Neural cell (in vitro differentiated cells): ENCODE measurements at regions not wholly inside any gene's neighbourhood (a gene's known extent, or its start where the extent isn't known, plus 50 kb on each side); places are given as distances from the start of the nearest gene placed in this dataset.

Experiments
- H2AFZ ChIP-seq: fragments of 200-600, 300-800 bp; sonication (generic), shearing (Covaris generic); 2 replicates; pipeline ENCODE4 v1.6.0; 2014; ENCODE audit warnings: low read depth, mild to moderate bottlenecking, antibody characterized with exemption, low read length, moderate library complexity
- H3F3A ChIP-seq: fragments of 200-600 bp; shearing (Covaris generic); 2 replicates; pipeline ENCODE4 v1.6.1; 2016; ENCODE audit warnings: mild to moderate bottlenecking, moderate library complexity, mixed read lengths, antibody characterized with exemption, low read length; ENCODE audit not compliant: insufficient read depth, poor library complexity, severe bottlenecking
- H3K27ac ChIP-seq: fragments of 200-600, 300-800 bp; sonication (generic), shearing (Covaris generic); 2 replicates; pipeline ENCODE4 v1.5.1; 2014; ENCODE audit warnings: mild to moderate bottlenecking, low read length, moderate library complexity
- H3K27me3 ChIP-seq: fragments of 300-800, 200-600 bp; sonication (generic), shearing (Covaris generic); 2 replicates; pipeline ENCODE4 v1.6.0; 2014; ENCODE audit warnings: mild to moderate bottlenecking, low read depth, low read length, moderate library complexity; ENCODE audit not compliant: insufficient read depth
- H3K36me3 ChIP-seq: fragments of 300-800, 200-600 bp; sonication (generic), shearing (Covaris generic); 2 replicates; pipeline ENCODE4 v1.5.1; 2014; ENCODE audit warnings: mild to moderate bottlenecking, antibody characterized with exemption, low read length, moderate library complexity; ENCODE audit not compliant: insufficient read depth
- H3K4me2 ChIP-seq: fragments of 300-800, 200-600 bp; sonication (generic), shearing (Covaris generic); 2 replicates; pipeline ENCODE4 v1.6.0; 2014; ENCODE audit warnings: mild to moderate bottlenecking, low read length
- H3K4me3 ChIP-seq: fragments of 300-800, 200-600 bp; sonication (generic), shearing (Covaris generic); 2 replicates; pipeline ENCODE4 v1.5.1; 2014; ENCODE audit warnings: mild to moderate bottlenecking, low read length, moderate library complexity
- H3K79me2 ChIP-seq: fragments of 200-600 bp; shearing (Covaris generic); replicated peaks from 2 replicates; pipeline ENCODE4 v1.6.0; 2014; ENCODE audit warnings: mild to moderate bottlenecking, low read length, moderate library complexity; ENCODE audit not compliant: insufficient read depth
- H3K9ac ChIP-seq: fragments of 300-800, 200-600 bp; sonication (generic), shearing (Covaris generic); 2 replicates; pipeline ENCODE4 v1.6.1; 2016; ENCODE audit warnings: mild to moderate bottlenecking, low read length, mixed read lengths
- H3K9me2 ChIP-seq: fragments of 200-600 bp; shearing (Covaris generic); 2 replicates; pipeline ENCODE4 v1.6.1; 2016; ENCODE audit warnings: mild to moderate bottlenecking, low read length, mixed read lengths; ENCODE audit not compliant: insufficient read depth
- H3K9me3 ChIP-seq: fragments of 200-600, 300-800 bp; sonication (generic), shearing (Covaris generic); 2 replicates; pipeline ENCODE4 v1.6.1; 2016; ENCODE audit warnings: mild to moderate bottlenecking, mixed run types, low read length, moderate library complexity, mixed read lengths
- H4K20me1 ChIP-seq: fragments of 200-600 bp; shearing (Covaris generic); 2 replicates; pipeline ENCODE4 v1.6.1; 2016; ENCODE audit warnings: mild to moderate bottlenecking, mixed run types; ENCODE audit not compliant: insufficient read depth
- EP300 ChIP-seq: fragments of 450-650 bp; conservative IDR thresholded peaks from 2 replicates; pipeline ENCODE4 v1.6.1; 2014; ENCODE audit warnings: antibody characterized with exemption, mild to moderate bottlenecking, moderate library complexity; ENCODE audit not compliant: poor library complexity, severe bottlenecking
- EZH2 ChIP-seq: fragments of 200-600, 300-800 bp; shearing (Covaris generic), sonication (generic); IDR thresholded peaks from 2 replicates; pipeline ENCODE4 v1.6.1; 2014; ENCODE audit warnings: antibody characterized with exemption, low read length, borderline replicate concordance, mild to moderate bottlenecking; ENCODE audit not compliant: insufficient read depth, poor library complexity, severe bottlenecking
- MXI1 ChIP-seq: fragments of 450-650 bp; conservative IDR thresholded peaks from 2 replicates; pipeline ENCODE4 v1.6.1; 2014; ENCODE audit warnings: antibody characterized with exemption, mild to moderate bottlenecking; ENCODE audit not compliant: poor library complexity, severe bottlenecking
- POLR2AphosphoS5 ChIP-seq: IDR thresholded peaks from 2 replicates; pipeline ENCODE4 v1.6.1; 2012
- RAD21 ChIP-seq: fragments of 450-650 bp; conservative IDR thresholded peaks from 2 replicates; pipeline ENCODE4 v1.6.1; 2014; ENCODE audit warnings: antibody characterized with exemption, mild to moderate bottlenecking, moderate library complexity
- SMC3 ChIP-seq: fragments of 450-650 bp; conservative IDR thresholded peaks from 2 replicates; pipeline ENCODE4 v1.6.1; 2014; ENCODE audit warnings: antibody characterized with exemption, mild to moderate bottlenecking, moderate library complexity; ENCODE audit not compliant: poor library complexity
- TAF1 ChIP-seq: IDR thresholded peaks from 2 replicates; pipeline ENCODE4 v1.6.1; 2012; ENCODE audit warnings: low read depth
- TF ChIP-seq, protein P1 (sequence below): fragments of 450-650 bp; IDR thresholded peaks from 2 replicates; pipeline ENCODE4 v1.5.1; 2014; ENCODE audit warnings: antibody characterized with exemption, mild to moderate bottlenecking, moderate library complexity; ENCODE audit not compliant: poor library complexity, severe bottlenecking
- TF ChIP-seq, protein P2 (sequence below): IDR thresholded peaks from 2 replicates; pipeline ENCODE4 v1.6.1; 2012; ENCODE audit warnings: borderline replicate concordance

DNA sequence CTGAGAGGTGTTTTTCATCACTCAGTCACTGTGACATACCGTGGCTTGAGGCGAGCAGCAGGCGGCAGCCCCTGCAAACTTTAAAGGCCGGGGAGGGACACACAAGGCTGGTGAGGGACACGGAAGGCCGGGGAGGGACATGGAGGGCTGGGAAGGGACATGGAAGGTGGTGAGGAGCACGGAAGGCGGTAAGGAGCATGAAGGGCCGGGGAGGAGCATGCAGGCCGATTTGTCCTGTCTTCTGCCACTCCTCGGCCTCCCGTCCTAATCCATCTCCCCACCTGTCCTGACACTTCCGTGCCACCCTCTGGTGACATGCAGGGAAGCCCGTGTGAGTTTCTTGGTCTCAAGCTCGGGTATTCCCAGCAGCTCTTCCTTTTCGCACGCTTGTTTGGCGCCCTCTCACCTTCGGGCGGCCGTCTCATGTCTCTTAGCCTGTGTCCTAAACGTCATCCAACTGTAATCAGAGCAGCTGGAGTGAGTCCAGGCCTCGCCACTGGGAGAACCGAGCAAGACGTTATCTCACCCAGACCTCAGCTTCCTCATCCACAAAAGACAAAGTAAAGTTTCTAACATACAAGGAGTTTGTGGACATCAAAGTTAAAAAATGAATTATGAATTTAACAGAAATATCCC is 126.5 kb downstream of the MRPL36 start:
- Histone ChIP-seq H2AFZ (no peak overlapping the region), H3K9me3 (no peaks in the 10 kb centered on the region)
- TF ChIP-seq, protein P1, sequence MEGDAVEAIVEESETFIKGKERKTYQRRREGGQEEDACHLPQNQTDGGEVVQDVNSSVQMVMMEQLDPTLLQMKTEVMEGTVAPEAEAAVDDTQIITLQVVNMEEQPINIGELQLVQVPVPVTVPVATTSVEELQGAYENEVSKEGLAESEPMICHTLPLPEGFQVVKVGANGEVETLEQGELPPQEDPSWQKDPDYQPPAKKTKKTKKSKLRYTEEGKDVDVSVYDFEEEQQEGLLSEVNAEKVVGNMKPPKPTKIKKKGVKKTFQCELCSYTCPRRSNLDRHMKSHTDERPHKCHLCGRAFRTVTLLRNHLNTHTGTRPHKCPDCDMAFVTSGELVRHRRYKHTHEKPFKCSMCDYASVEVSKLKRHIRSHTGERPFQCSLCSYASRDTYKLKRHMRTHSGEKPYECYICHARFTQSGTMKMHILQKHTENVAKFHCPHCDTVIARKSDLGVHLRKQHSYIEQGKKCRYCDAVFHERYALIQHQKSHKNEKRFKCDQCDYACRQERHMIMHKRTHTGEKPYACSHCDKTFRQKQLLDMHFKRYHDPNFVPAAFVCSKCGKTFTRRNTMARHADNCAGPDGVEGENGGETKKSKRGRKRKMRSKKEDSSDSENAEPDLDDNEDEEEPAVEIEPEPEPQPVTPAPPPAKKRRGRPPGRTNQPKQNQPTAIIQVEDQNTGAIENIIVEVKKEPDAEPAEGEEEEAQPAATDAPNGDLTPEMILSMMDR: no peak
- TF ChIP-seq, protein P2, sequence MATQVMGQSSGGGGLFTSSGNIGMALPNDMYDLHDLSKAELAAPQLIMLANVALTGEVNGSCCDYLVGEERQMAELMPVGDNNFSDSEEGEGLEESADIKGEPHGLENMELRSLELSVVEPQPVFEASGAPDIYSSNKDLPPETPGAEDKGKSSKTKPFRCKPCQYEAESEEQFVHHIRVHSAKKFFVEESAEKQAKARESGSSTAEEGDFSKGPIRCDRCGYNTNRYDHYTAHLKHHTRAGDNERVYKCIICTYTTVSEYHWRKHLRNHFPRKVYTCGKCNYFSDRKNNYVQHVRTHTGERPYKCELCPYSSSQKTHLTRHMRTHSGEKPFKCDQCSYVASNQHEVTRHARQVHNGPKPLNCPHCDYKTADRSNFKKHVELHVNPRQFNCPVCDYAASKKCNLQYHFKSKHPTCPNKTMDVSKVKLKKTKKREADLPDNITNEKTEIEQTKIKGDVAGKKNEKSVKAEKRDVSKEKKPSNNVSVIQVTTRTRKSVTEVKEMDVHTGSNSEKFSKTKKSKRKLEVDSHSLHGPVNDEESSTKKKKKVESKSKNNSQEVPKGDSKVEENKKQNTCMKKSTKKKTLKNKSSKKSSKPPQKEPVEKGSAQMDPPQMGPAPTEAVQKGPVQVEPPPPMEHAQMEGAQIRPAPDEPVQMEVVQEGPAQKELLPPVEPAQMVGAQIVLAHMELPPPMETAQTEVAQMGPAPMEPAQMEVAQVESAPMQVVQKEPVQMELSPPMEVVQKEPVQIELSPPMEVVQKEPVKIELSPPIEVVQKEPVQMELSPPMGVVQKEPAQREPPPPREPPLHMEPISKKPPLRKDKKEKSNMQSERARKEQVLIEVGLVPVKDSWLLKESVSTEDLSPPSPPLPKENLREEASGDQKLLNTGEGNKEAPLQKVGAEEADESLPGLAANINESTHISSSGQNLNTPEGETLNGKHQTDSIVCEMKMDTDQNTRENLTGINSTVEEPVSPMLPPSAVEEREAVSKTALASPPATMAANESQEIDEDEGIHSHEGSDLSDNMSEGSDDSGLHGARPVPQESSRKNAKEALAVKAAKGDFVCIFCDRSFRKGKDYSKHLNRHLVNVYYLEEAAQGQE: no peak
- TF ChIP-seq EP300: no peak
- no peak for TF ChIP-seq EZH2
- TF ChIP-seq RAD21: no peak
- no peak for TF ChIP-seq SMC3
- TF ChIP-seq POLR2AphosphoS5: no peak
- TF ChIP-seq MXI1: no peak
- no peak for TF ChIP-seq TAF1

DNA sequence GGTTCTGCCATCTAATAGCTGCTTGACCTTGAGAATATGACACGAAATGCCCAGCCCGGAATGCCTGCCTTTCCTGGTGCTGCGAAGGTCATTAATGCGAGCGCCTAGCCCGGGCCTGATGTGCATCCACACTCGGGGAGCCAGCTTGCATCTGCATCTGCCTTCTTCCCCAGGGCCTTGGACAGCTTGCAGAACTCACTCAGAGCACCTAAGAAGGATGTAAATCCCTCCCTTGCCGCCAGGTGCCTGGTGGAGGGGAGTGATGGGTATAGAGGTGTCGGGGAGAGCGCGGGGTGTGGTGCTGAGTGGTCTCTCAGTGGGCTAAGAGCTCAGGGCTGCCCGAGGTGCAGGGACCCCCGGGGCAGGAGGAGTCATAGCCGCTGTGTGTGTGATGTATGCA is 127.2 kb downstream of the MRPL36 start:
- H3F3A ChIP-seq: no peaks in the 10 kb centered on the region
- no peaks in the 10 kb centered on the region for H3K9me2 ChIP-seq
- no peak overlapping the region for H3K4me3 ChIP-seq
- no peaks in the 10 kb centered on the region for H3K9me3 ChIP-seq
- no peaks in the 10 kb centered on the region for H4K20me1 ChIP-seq
- H3K79me2 ChIP-seq: no peaks in the 10 kb centered on the region
- no peak overlapping the region for H2AFZ ChIP-seq
- H3K36me3 ChIP-seq: no peaks in the 10 kb centered on the region
- H3K9ac ChIP-seq: no peak overlapping the region
- no peak overlapping the region for H3K4me2 ChIP-seq
- no peak for TF ChIP-seq EP300
- TF ChIP-seq MXI1: no peak
- TF ChIP-seq EZH2: no peak
- no peak for TF ChIP-seq TAF1
- TF ChIP-seq RAD21: no peak
- TF ChIP-seq SMC3: no peak
- TF ChIP-seq, protein P2: no peak
- TF ChIP-seq, protein P1: no peak
- no peak for TF ChIP-seq POLR2AphosphoS5
- peaks cover 15% of the 10 kb centered on the region for H3K27me3 ChIP-seq
- H3K27ac ChIP-seq: no peak overlapping the region

More for the DNA sequence above, 126.5 kb downstream of the MRPL36 start:
- H3K4me2 ChIP-seq: no peak overlapping the region
- no peaks in the 10 kb centered on the region for H4K20me1 ChIP-seq
- H3F3A ChIP-seq: no peaks in the 10 kb centered on the region
- H3K27me3 ChIP-seq: peaks cover 8% of the 10 kb centered on the region
- no peaks in the 10 kb centered on the region for H3K36me3 ChIP-seq
- no peak overlapping the region for H3K9ac ChIP-seq
- no peaks in the 10 kb centered on the region for H3K9me2 ChIP-seq
- no peak overlapping the region for H3K27ac ChIP-seq
- H3K79me2 ChIP-seq: no peaks in the 10 kb centered on the region
- no peak overlapping the region for H3K4me3 ChIP-seq
